Uterus (tissue), 2 donors: ENCODE measurements at regions not wholly inside any gene's neighbourhood (a gene's known extent, or its start where the extent isn't known, plus 50 kb on each side); places are given as distances from the start of the nearest gene placed in this dataset.

ENCODE experiments used
- CTCF ChIP-seq, 4 experiments: fragments of 200-600 bp in 2 of 4; fragments of 450-650 bp in 2 of 4; sonication (generic) in 2 of 4; IDR thresholded peaks; one replicate each; pipeline ENCODE4 v1.5.1; 2016 to 2019; ENCODE audit warnings: antibody characterized with exemption in 4 of 4, mild to moderate bottlenecking in 2 of 4, moderate library complexity in 1 of 4
- POLR2A ChIP-seq, 2 donors: fragments of 450-650 bp; IDR thresholded peaks; one replicate each; pipeline ENCODE4 v1.6.1; 2016; ENCODE audit warnings: antibody characterized with exemption in 2 of 2, mild to moderate bottlenecking in 1 of 2, moderate library complexity in 1 of 2

DNA sequence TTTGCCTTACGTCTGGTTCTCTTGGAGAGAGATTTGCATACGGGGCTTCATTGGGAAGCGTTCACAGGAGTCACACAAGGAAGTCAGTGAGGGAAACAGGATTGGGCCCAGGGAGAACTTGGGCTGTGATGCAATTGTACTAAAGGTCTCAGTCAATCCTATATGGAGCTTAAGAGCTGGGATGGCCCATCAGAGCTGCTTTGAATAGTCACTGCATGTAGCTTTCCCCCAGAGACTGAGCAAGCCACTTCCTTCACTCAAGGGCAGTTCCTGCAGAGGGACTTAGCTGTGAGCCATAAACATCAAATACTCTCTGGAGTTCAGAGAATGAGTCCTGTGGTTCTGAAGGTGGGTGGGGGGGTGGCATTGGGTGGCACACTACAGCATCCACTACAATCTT lies 605.4 kb downstream of the MED13L start:
- TF ChIP-seq CTCF (IDR thresholded peaks at IDR 0.05) (no peak), POLR2A (IDR thresholded peaks at IDR 0.05) (no peak)
